GM19023 (cell line): ENCODE measurements at regions not wholly inside any gene's neighbourhood (a gene's known extent, or its start where the extent isn't known, plus 50 kb on each side); places are given as distances from the start of the nearest gene placed in this dataset.

ENCODE experiments used
- ATAC-seq: cut with Tn5 transposase; IDR thresholded peaks from one replicate; pipeline ENCODE4 v1.9.1; 2021; ENCODE audit warnings: mild to moderate bottlenecking, moderate library complexity; ENCODE audit not compliant: unreplicated experiment

DNA sequence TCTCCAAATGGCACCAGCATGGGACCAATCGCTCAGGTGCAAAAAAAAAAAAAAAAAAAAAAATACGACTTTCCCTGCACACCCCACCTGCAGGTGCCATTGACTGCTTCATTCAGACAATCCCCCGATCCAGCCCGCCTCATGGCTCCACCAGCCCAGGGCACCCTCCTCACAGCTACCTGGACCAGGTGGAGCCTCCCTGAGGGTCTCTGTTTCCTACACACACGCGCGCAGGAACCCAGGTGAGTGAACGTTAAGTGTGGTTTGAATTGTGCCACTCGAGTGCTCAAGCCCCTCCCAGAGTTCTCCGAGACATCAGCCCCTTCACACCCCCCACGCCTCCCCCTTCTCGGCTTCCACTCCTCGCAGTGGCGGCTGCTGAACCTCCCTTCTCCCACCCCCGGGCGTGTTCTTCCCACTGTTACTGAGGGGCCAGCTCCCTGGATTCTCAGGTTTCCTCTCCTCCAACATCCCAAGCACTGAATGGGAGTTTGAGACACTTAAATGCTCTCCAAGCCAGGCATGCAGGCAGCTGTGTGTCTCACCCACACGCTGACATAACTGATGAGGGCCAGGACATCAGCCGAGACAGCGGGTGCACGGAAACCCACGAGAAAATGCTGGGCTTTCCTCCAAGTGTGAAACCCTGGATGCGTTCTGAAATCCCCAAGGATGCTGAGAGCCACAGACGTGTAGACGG is 88.8 kb upstream of the SNTG2 start:
- ATAC-seq, result no peak

GRCh38 chr2:860259-860855 is 90.3 kb upstream of the SNTG2 start:
- ATAC-seq, result no peak

GRCh38 chr2:858646-859045 is 92.0 kb upstream of the SNTG2 start:
- ATAC-seq, result no peak

- no peak for ATAC-seq
These were observed 92.7 kb upstream of the SNTG2 start for GRCh38 chr2:857937-858336.

GRCh38 chr2:857081-857480 is 93.6 kb upstream of the SNTG2 start:
- ATAC-seq, result no peak

DNA sequence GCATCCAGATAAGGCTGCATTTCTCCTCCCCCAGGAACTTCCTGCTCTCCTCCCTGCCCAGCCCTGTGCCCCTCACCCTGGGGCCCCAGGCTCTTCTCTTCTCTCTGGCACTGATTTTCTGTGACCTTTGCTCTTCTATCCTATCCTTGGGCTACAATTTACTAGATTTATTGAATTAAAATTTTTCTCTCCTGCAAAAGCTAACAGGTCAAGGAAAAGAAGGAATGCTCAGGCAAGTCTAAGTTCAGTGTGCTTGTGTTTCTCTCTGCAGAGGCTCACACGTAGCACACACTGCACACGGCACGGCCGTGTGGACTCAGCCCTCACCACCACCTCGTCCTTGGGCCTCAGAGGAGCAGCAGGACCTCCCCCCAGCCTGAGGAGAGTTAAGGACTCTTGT is 94.2 kb upstream of the SNTG2 start:
- ATAC-seq, result no peak

DNA sequence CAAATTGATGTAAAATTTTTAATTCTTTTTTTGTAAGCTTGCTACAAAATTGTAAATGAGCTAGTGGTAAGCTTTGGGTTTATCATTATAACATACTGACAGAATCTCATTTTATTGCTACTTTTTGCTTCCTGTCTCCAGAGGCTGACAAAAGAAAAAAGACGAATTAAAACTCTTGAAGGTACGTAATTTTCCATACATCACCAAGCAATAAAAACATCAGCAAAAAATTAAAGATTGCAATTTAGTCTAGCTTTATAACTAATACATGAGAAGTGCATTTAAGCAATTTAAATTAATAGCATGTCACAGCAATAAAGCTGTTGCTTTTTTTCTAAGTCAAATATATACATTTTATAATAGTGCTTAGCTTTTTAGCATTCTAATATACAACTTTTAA is 94.6 kb upstream of the SNTG2 start:
- no peak for ATAC-seq

DNA sequence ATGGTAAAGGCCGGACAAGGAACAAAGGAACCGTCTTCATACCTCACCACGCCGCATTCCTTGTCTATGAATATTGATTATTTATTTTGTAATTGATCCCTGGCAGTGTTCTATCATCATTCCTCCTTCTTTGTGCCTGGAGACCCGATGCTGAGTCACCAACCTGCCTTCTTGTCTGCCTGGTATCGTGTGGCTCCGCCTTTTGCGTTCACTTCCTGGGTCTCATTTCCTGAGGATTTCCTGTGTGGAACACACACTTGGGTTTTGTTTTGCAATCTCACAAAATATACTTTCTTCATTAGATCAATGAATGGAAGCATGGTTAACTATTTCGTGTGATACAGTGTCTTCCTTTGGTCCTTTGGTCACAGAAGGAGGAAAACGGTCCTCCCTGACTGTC is 95.5 kb upstream of the SNTG2 start:
- no peak for ATAC-seq

DNA sequence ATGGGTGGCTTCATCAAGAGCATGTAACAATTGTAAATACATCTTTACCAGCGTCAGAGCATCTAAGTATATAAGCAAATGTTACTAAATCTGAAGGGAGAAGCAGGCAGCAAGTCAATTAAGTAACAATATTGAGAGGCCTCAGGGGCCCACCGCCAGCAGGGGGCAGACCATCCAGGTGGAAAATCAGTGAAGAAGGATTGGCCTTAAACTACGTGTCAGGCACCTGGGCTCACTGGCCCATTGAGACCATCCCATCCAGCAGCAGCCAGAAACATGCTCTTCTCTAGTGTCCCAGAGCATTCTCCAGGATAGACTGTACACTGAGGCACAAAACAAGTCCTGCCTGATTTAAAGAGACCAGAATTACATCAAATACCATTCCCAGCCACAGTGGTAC is 96.2 kb upstream of the SNTG2 start:
- ATAC-seq, result no peak

DNA sequence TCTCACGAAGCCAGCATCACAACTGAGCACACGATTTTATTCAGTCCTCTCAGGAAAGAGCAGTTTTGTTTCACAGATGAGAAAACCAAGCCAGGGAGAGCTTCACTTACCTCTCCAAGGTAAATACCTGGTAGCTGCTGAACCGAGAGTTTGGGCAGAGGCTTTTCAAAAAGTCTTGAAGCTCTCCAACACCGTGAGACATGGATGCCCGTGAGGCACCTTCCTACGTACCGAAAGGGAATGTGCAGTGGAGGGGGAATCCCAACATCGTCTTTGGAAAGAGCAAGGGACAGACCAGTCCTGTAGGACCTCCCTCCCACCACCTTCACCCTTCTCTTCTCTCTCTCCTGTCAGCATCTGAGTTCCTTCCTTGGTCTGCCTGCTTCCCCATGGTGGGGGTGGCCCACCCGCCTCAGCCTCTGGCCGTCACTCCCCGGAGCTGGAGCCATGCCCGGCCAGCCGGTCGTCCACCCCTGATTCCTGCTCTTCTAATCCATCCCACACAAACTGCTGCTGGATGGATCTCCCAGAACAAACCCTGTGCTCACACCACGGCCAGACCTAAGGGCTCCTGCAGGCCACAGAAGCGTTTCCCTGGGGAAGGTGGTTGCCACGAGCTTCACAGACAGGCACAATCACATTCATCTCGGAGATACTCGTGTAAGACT is 97.3 kb upstream of the SNTG2 start:
- ATAC-seq, result no peak

DNA sequence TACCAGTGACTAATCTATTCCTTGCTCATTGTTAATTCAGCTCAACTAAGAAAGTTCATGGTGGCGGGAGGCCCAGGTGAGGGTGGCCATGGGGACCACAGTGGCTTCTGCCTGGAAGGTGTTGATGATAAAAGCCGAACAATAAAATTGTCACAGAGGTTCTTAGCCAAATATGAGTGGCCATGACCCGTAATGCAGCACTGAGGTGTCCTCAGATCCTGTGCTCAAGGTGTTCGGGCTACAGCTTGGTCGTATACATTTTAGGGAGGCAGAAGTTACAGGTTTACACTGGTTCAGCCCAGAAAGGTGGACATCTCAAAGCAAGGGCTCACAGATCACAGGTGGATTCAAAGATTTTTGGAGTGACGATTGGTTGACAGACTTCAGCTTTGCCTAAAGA is 98.5 kb upstream of the SNTG2 start:
- no peak for ATAC-seq

DNA sequence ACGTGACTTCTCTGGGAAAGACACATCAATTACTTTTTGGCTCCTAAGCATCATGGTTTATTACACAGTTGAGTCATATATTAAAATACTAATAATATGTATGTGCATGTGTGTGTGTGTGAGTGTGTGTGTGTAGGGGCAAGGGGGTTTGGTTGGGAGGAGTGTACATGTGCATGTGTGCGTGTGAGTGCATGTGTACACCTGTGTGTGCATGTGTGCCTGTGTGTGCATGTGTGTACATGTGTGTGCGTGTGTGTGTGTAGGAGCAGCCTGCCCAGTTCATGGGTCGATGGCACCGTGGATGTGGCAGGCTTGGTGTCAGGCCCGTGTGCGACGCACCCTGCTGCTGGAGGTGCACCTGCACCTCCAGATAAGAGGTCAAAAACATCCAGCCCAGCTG is 99.0 kb upstream of the SNTG2 start:
- no peak for ATAC-seq

DNA sequence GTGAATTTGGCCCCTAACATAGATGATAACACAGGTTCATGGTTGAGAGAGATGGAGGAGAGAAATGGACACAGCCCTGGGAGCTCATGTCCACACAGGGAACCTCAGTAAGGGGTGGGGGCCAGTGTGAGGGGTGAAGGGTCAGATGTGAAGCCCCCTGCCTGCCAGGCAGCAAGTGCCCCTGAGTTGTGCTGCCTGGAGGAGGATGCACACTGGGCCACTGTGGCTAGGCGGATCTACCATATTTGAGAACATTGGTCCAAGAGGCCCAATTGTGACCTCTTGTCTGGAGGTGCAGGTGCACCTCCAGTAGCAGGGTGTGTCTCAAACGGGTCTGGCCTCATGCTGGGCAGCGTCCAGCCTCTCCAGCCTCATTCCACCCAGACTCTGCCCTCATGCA is 99.6 kb upstream of the SNTG2 start:
- ATAC-seq, result no peak

DNA sequence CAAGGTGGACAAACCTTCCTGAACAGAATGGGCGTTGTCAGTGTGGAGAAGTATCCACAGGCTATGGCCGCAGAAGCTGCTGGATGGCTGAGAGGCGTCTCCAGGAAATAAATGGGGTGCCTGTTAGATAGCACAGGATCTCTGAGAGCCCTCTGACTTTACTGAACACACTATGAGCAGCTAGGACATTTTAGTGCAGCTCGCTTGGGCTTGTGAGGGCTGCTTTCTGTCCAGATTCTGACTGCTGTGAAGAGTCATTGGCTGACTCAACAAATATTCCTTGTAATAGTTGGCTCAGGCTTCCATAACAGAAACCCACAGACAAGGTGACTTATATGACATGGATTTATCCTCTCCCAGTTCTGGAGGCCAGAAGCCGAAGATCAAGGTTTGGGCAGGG is 100.2 kb upstream of the SNTG2 start:
- no peak for ATAC-seq

DNA sequence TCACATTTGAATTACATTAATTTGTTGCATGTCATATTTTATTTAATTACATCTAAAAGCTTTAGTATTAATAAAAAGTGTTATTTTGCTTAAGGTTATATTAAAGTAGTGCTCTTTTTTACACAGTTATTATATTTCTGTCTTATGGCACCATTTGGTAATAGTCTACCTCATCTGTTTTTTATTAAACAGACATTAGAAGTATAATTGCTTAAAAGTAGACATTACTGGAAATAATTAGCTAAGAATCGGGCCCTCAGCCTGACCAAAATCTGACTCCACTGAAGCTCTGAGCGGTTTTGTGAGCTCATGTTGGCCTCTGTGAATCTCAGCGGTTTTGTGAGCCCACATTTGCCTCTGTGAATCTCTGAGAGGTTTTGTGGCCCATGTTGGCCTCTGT is 102.5 kb upstream of the SNTG2 start:
- no peak for ATAC-seq

DNA sequence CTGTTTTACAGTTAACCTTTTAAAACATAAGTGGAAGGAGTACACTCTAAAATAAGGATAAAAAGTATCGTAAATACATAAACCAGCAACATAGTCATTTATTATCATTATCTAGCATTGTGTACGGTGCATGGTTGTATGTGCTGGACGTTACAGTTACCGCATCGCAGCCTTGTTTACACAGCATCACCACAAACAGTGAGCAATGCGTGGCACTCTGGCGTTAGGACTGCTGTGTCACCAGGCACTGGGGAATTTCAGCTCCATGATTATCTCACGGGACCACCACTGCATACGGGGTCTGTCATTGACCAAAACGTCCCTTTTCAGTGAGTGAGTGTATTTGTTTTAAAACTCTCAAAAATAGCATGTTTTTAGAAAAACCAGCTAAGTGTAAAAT is 103.0 kb upstream of the SNTG2 start:
- no peak for ATAC-seq

- ATAC-seq, result no peak
These were observed 105.9 kb upstream of the SNTG2 start for GRCh38 chr2:844715-845114.

DNA sequence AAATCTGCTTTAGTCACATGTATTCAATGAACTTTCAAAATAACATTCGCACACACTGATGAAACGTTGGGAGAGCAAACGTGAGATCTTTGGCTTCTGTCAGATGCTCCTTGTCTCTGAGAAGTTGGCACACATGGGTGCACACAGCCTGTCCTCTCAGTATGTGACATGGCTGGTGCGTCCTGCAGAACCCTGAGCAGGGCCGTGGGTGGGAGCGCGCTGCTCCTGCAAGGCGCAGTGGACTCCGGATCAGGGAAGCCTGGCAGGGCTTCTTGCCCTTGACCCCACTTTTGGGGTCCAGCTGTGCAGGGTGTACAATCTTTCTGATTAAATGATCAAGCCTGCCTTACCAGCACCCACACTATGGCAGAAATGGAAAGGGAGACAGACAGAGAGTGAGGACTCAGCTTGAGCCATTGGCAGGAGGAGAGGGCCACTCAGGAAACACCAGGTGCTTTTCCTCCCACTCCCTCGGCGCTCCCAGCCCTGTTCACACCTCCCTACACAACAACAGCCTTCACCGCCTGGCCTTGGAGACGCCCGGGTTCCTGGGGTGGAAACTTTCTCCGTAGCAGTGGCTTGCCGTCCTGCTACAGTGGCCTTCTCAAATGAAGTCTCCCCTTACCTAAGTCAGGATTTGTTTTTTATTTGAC is 108.4 kb upstream of the SNTG2 start:
- no peak for ATAC-seq

GRCh38 chr2:841036-841435 is 109.6 kb upstream of the SNTG2 start:
- no peak for ATAC-seq

DNA sequence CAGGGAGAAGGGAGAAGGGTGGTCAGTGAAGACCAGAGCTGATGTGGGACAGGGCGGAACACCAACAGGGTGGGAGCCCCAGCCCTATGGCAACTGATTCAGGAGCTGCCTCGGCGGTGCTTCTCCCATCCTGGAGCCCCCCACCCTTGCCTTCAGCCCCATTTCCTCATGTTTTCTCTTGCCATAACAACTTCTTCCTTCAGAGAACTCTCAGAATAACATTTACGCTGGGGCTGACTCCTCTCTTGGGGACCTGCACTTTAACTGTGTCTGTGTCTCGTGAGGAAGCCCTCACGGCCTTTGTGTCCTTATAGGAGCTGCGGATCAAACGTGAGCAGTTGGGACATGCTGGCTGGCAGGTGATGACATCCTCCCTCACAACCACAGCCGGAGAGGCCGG is 116.4 kb upstream of the SNTG2 start:
- ATAC-seq, result no peak

GRCh38 chr2:833180-833579 is 117.5 kb upstream of the SNTG2 start:
- no peak for ATAC-seq

- ATAC-seq, result no peak
These were observed 118.0 kb upstream of the SNTG2 start for GRCh38 chr2:832635-833034.
